ENCODE measurements at regions not wholly inside any gene's neighbourhood (a gene's known extent, or its start where the extent isn't known, plus 50 kb on each side); places are given as distances from the start of the nearest gene placed in this dataset.

DNA sequence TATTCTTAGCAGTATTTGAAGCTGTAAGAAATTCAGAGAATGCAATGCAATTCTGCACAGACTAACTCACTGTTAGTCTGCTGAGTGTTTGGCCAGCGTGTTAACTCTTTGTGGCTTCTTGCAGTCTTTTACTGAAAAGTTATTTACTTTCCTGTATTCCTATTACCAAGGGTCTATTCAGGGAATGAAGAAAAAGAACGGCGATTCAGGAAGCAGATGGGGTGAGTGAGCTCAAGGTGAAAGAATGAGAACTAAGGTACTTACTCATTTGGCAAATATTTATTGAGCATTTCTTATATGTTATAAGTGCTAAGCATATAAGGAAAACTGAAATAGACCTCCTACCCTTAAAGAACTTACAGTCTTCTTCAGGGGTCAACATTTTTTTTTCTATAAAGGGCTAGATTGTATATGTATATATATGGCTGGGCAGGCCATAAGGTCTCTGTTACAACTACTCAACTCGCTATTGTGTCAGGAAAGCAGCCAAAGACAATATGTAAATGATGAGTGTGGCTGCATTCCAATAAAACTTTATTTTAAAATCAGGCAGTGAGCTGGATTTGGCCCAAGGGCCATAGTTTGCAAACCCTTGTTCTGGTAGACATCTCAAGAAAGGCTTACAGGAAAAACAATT is 271.9 kb upstream of the GADL1 start:
- TF ChIP-seq POLR2AphosphoS5 (IDR thresholded peaks at IDR 0.05; ENCODE audit: insufficient read depth in 1 of 2, low read depth in 1 of 2): no peak
- TF ChIP-seq, protein P1, sequence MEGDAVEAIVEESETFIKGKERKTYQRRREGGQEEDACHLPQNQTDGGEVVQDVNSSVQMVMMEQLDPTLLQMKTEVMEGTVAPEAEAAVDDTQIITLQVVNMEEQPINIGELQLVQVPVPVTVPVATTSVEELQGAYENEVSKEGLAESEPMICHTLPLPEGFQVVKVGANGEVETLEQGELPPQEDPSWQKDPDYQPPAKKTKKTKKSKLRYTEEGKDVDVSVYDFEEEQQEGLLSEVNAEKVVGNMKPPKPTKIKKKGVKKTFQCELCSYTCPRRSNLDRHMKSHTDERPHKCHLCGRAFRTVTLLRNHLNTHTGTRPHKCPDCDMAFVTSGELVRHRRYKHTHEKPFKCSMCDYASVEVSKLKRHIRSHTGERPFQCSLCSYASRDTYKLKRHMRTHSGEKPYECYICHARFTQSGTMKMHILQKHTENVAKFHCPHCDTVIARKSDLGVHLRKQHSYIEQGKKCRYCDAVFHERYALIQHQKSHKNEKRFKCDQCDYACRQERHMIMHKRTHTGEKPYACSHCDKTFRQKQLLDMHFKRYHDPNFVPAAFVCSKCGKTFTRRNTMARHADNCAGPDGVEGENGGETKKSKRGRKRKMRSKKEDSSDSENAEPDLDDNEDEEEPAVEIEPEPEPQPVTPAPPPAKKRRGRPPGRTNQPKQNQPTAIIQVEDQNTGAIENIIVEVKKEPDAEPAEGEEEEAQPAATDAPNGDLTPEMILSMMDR (IDR thresholded peaks at IDR 0.05): no peak

Measured in vagina (tissue), 2 donors.